PC-9 (cell line): ENCODE measurements at regions not wholly inside any gene's neighbourhood (a gene's known extent, or its start where the extent isn't known, plus 50 kb on each side); places are given as distances from the start of the nearest gene placed in this dataset.

Experiments
- BruUV-seq: library from RNA; stranded (reverse); fragments of 400-500 nt; replicated peaks from 2 replicates; lab custom pipeline; 2021; lab: Mats Ljungman, UMichigan
- CTCF ChIA-PET: fragments of 300-600 bp; sonication (Branson Sonifier 250); formaldehyde crosslinking; loops from one replicate; lab custom pipeline; 2022; ENCODE audit warnings: antibody characterized with exemption; lab: Charles Lee
- POLR2A ChIA-PET: fragments of 300-600 bp; sonication (Branson Sonifier 250); formaldehyde crosslinking; loops from one replicate; lab custom pipeline; 2022; ENCODE audit warnings: antibody characterized with exemption; ENCODE audit not compliant: unreplicated experiment; lab: Charles Lee
- DNase-seq, 2 experiments: peaks; one replicate each; pipeline versions ENCODE4 v3.0.0 to v3.0.0-alpha.2; 2015 to 2022; ENCODE audit warnings: mixed read lengths in 1 of 2
- H2AFZ ChIP-seq: fragments of 200-600 bp; sonication (generic); 2 replicates; pipeline ENCODE4 v1.8.1; 2017; ENCODE audit warnings: antibody characterized with exemption
- H3F3A ChIP-seq: fragments of 200-600 bp; sonication (generic); 2 replicates; pipeline ENCODE4 v1.8.1; 2017; ENCODE audit warnings: antibody characterized with exemption, mild to moderate bottlenecking, low read depth; ENCODE audit not compliant: insufficient read depth
- H3K27ac ChIP-seq: fragments of 200-600 bp; sonication (generic); 2 replicates; pipeline ENCODE4 v1.6.1; 2016; ENCODE audit warnings: mixed run types
- H3K27me3 ChIP-seq: fragments of 200-600 bp; sonication (generic); 2 replicates; pipeline ENCODE4 v1.6.1; 2016; ENCODE audit warnings: low read depth, mixed run types; ENCODE audit not compliant: insufficient read depth
- H3K36me3 ChIP-seq: fragments of 200-600 bp; sonication (generic); 2 replicates; pipeline ENCODE4 v1.6.1; 2016; ENCODE audit warnings: low read depth, mixed run types
- H3K4me1 ChIP-seq: fragments of 200-600 bp; sonication (generic); replicated peaks from 2 replicates; pipeline ENCODE4 v1.6.1; 2016; ENCODE audit warnings: mixed run types; ENCODE audit not compliant: insufficient read depth
- H3K4me2 ChIP-seq: fragments of 200-600 bp; sonication (generic); 2 replicates; pipeline ENCODE4 v1.6.1; 2017; ENCODE audit warnings: mixed run types
- H3K4me3 ChIP-seq: fragments of 200-600 bp; sonication (generic); 2 replicates; pipeline ENCODE4 v1.6.1; 2016; ENCODE audit warnings: mixed run types
- H3K79me2 ChIP-seq: fragments of 200-600 bp; sonication (generic); 2 replicates; pipeline ENCODE4 v1.6.1; 2017; ENCODE audit warnings: low read depth, mixed run types
- H3K9me2 ChIP-seq: fragments of 200-600 bp; sonication (generic); 2 replicates; pipeline ENCODE4 v1.8.1; 2017; ENCODE audit warnings: mild to moderate bottlenecking; ENCODE audit not compliant: insufficient read depth
- H3K9me3 ChIP-seq: fragments of 200-600 bp; sonication (generic); 2 replicates; pipeline ENCODE4 v1.8.1; 2016; ENCODE audit warnings: low read depth; ENCODE audit not compliant: insufficient read depth
- H4K20me1 ChIP-seq: fragments of 200-600 bp; sonication (generic); 2 replicates; pipeline ENCODE4 v1.8.1; 2017; ENCODE audit not compliant: insufficient read depth
- EZH2 ChIP-seq: fragments of 200-600 bp; sonication (generic); IDR thresholded peaks from 2 replicates; pipeline ENCODE4 v1.8.0; 2017; ENCODE audit warnings: antibody characterized with exemption, low read depth
- intact Hi-C: fragments of 100-400 bp; cut with micrococcal nuclease; formaldehyde crosslinking; loops from one replicate; pipeline ENCODE4 v1.10.0; 2022; ENCODE audit not compliant: unreplicated experiment
- TF ChIP-seq, protein P1 (sequence below): fragments of 200-600 bp; sonication (generic); conservative IDR thresholded peaks from 2 replicates; pipeline ENCODE4 v1.6.1; 2017; ENCODE audit warnings: mixed run types, antibody characterized with exemption, mild to moderate bottlenecking, moderate library complexity

DNA sequence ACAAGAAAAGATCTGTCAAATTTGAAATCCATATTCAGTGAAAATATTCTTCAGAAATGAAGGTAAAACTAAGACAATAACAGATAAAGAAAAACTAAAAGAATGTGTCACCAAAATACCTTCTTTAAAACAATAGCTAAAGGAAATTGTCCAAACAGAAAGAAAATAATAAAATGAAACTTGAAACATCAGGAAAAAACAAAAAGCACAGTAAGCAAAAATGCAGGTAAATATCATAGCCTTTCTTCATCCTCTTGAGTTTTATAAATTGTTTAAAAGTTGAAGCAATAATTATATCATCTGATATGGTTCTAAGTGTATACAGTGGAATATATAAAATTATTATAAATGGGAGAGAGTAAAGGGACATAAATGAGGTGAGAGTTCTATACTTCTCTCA lies 103.8 kb upstream of the PDE1A start:
- Histone ChIP-seq H3K4me2 (no peak overlapping the region), H3K9me2 (0 out of 2 replicates have a peak, but pooled peaks cover 5% of the 10 kb centered on the region), H3K4me3 (no peak overlapping the region), H3K4me1 (no peaks in the 10 kb centered on the region), H3K27ac (no peak overlapping the region), H2AFZ (no peak overlapping the region), H3K9me3 (no peaks in the 10 kb centered on the region; the same call in 1 of the 2 replicates), H3F3A (no peaks in the 10 kb centered on the region), H3K36me3 (no peaks in the 10 kb centered on the region), H3K79me2 (no peaks in the 10 kb centered on the region), H4K20me1 (no peaks in the 10 kb centered on the region), H3K27me3 (no peaks in the 10 kb centered on the region)
- intact Hi-C loops, result no loop called here
- no peak for DNase-seq
- CTCF ChIA-PET, result no interaction called here
- POLR2A ChIA-PET, result no interaction called here
- TF ChIP-seq EZH2, result no peak
- TF ChIP-seq, protein P1, sequence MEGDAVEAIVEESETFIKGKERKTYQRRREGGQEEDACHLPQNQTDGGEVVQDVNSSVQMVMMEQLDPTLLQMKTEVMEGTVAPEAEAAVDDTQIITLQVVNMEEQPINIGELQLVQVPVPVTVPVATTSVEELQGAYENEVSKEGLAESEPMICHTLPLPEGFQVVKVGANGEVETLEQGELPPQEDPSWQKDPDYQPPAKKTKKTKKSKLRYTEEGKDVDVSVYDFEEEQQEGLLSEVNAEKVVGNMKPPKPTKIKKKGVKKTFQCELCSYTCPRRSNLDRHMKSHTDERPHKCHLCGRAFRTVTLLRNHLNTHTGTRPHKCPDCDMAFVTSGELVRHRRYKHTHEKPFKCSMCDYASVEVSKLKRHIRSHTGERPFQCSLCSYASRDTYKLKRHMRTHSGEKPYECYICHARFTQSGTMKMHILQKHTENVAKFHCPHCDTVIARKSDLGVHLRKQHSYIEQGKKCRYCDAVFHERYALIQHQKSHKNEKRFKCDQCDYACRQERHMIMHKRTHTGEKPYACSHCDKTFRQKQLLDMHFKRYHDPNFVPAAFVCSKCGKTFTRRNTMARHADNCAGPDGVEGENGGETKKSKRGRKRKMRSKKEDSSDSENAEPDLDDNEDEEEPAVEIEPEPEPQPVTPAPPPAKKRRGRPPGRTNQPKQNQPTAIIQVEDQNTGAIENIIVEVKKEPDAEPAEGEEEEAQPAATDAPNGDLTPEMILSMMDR, result no peak
- no TSS peak for BruUV-seq

DNA sequence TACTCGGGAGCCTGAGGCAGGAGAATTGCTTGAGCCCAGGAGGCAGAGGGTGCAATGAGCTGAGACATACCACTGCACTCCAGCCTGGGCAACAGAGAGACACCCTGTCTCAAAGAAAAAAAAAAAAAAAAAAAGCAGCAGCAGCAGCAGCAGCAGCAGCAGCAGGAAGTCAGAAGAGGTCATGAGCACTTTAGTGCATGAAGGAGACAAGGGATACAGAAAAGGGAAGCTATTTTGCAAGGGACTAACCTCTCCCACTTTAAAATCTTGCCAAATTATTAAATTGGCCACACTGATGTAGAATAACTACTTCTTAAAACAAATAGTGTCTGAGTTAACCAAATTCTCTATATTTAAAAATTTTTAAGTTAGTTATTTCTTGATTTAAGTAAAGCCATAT lies 113.4 kb upstream of the PDE1A start:
- Histone ChIP-seq H3K36me3 (no peaks in the 10 kb centered on the region), H3K27ac (no peak overlapping the region), H3K4me2 (no peak overlapping the region), H3K9me3 (no peaks in the 10 kb centered on the region), H3K4me1 (no peaks in the 10 kb centered on the region), H3K79me2 (no peaks in the 10 kb centered on the region), H4K20me1 (no peaks in the 10 kb centered on the region), H3K27me3 (no peaks in the 10 kb centered on the region), H2AFZ (no peak overlapping the region), H3K9me2 (no peaks in the 10 kb centered on the region), H3K4me3 (no peak overlapping the region), H3F3A (no peaks in the 10 kb centered on the region)
- TF ChIP-seq, protein P1, result no peak
- TF ChIP-seq EZH2, result no peak
- DNase-seq, result no peak
- BruUV-seq, result no TSS peak
- CTCF ChIA-PET, result no interaction called here
- intact Hi-C loops, result no loop called here
- POLR2A ChIA-PET, result interaction anchor here (0.6 kb wide), 1 partner anchor 33 kb away, joined by 4 read pairs; no protein-coding TSS in a partner anchor

- DNase-seq, result no peak
- no peak overlapping the region for H3K4me3 ChIP-seq
- H4K20me1 ChIP-seq, result no peaks in the 10 kb centered on the region
- no peaks in the 10 kb centered on the region for H3F3A ChIP-seq
- H3K79me2 ChIP-seq, result no peaks in the 10 kb centered on the region
- no peaks in the 10 kb centered on the region for H3K9me3 ChIP-seq
- H3K36me3 ChIP-seq, result no peaks in the 10 kb centered on the region
- no peaks in the 10 kb centered on the region for H3K9me2 ChIP-seq
- ChIA-PET POLR2A (no interaction called here), CTCF (no interaction called here)
- no peaks in the 10 kb centered on the region for H3K27me3 ChIP-seq
- no peak overlapping the region for H3K27ac ChIP-seq
- BruUV-seq, result no TSS peak
- intact Hi-C loops, result no loop called here
- no peaks in the 10 kb centered on the region for H3K4me1 ChIP-seq
- no peak overlapping the region for H3K4me2 ChIP-seq
- TF ChIP-seq, protein P1, result no peak
- TF ChIP-seq EZH2, result no peak
- no peak overlapping the region for H2AFZ ChIP-seq
These were observed 114.4 kb upstream of the PDE1A start for GRCh38 chr2:182541268-182541667.
